WTC11 (cell line): ENCODE measurements at regions not wholly inside any gene's neighbourhood (a gene's known extent, or its start where the extent isn't known, plus 50 kb on each side); places are given as distances from the start of the nearest gene placed in this dataset.

Source experiments
- ATAC-seq: fragments of 200-7000 bp; cut with Tn5 transposase; 2 replicates; pipeline ENCODE4 v1.10.0; 2021; ENCODE audit warnings: mild to moderate bottlenecking, moderate library complexity
- CTCF ChIA-PET: fragments of 300-600 bp; sonication (Branson Sonifier 250); formaldehyde crosslinking; loops from one replicate; lab custom pipeline; 2021; ENCODE audit warnings: antibody characterized with exemption; lab: Charles Lee
- POLR2A ChIA-PET: fragments of 350-600 bp; sonication (Branson Sonifier 250); formaldehyde crosslinking; loops from one replicate; lab custom pipeline; 2021; ENCODE audit warnings: antibody characterized with exemption; lab: Charles Lee
- DNase-seq: peaks from one replicate; pipeline ENCODE4 v3.0.0; 2021; ENCODE audit warnings: low spot score
- H3K27ac Mint-ChIP-seq: 2 replicates; pipeline ENCODE4 v1.8.0; 2021; ENCODE audit warnings: mixed read lengths
- H3K27me3 Mint-ChIP-seq: 2 replicates; pipeline ENCODE4 v1.8.0; 2021; ENCODE audit warnings: low read depth, mild to moderate bottlenecking, moderate library complexity, mixed read lengths
- H3K36me3 Mint-ChIP-seq: 2 replicates; pipeline ENCODE4 v1.8.0; 2021; ENCODE audit warnings: mixed read lengths
- H3K4me1 Mint-ChIP-seq: 2 replicates; pipeline ENCODE4 v1.8.0; 2022; ENCODE audit warnings: mixed read lengths
- H3K4me3 Mint-ChIP-seq: 2 replicates; pipeline ENCODE4 v1.8.0; 2021; ENCODE audit warnings: mild to moderate bottlenecking, moderate library complexity, mixed read lengths
- H3K9me3 Mint-ChIP-seq: 2 replicates; pipeline ENCODE4 v1.8.0; 2021; ENCODE audit warnings: mixed read lengths
- ARID4B ChIP-seq: sonication (generic); formaldehyde crosslinking; IDR thresholded peaks from 2 replicates; pipeline ENCODE4 v1.8.0; 2023; ENCODE audit warnings: missing genetic modification reagents, mild to moderate bottlenecking, borderline replicate concordance
- ATF1 ChIP-seq: sonication (generic); formaldehyde crosslinking; IDR thresholded peaks from 2 replicates; pipeline ENCODE4 v1.8.1; 2023; ENCODE audit warnings: mild to moderate bottlenecking, moderate library complexity, missing genetic modification reagents
- ATF2 ChIP-seq: sonication (generic); formaldehyde crosslinking; IDR thresholded peaks from 2 replicates; pipeline ENCODE4 v1.8.1; 2022; ENCODE audit warnings: low read depth, missing genetic modification reagents, borderline replicate concordance
- CBFB ChIP-seq: sonication (generic); formaldehyde crosslinking; IDR thresholded peaks from 2 replicates; pipeline ENCODE4 v1.8.1; 2022; ENCODE audit warnings: mild to moderate bottlenecking, low read depth, missing genetic modification reagents
- ERG ChIP-seq: fragments of 250-450 bp; sonication (Bioruptor Pico); IDR thresholded peaks from 2 replicates; pipeline ENCODE4 v1.8.0; 2021; ENCODE audit warnings: mild to moderate bottlenecking
- HMGXB4 ChIP-seq: sonication (generic); formaldehyde crosslinking; IDR thresholded peaks from 2 replicates; pipeline ENCODE4 v1.8.1; 2023; ENCODE audit warnings: mild to moderate bottlenecking, moderate library complexity, missing genetic modification reagents
- MAX ChIP-seq: sonication (generic); formaldehyde crosslinking; IDR thresholded peaks from 2 replicates; pipeline ENCODE4 v1.8.0; 2022; ENCODE audit warnings: mild to moderate bottlenecking, missing genetic modification reagents
- NR3C1 ChIP-seq: sonication (generic); formaldehyde crosslinking; conservative IDR thresholded peaks from 2 replicates; pipeline ENCODE4 v1.8.1; 2023; ENCODE audit warnings: low read depth, mild to moderate bottlenecking, missing genetic modification reagents
- RELA ChIP-seq: sonication (generic); formaldehyde crosslinking; IDR thresholded peaks from 2 replicates; pipeline ENCODE4 v1.8.1; 2022; ENCODE audit warnings: missing genetic modification reagents, mild to moderate bottlenecking, borderline replicate concordance
- SP1 ChIP-seq: sonication (generic); formaldehyde crosslinking; conservative IDR thresholded peaks from 2 replicates; pipeline ENCODE4 v1.8.1; 2022; ENCODE audit warnings: missing genetic modification reagents
- TP53 ChIP-seq: sonication (generic); formaldehyde crosslinking; IDR thresholded peaks from 2 replicates; pipeline ENCODE4 v1.8.1; 2023; ENCODE audit warnings: mild to moderate bottlenecking, missing genetic modification reagents
- ZNF232 ChIP-seq: sonication (generic); formaldehyde crosslinking; IDR thresholded peaks from 2 replicates; pipeline ENCODE4 v1.8.0; 2022; ENCODE audit warnings: mild to moderate bottlenecking, missing genetic modification reagents
- ZNF416 ChIP-seq: fragments of 250-450 bp; sonication (Bioruptor Pico); IDR thresholded peaks from 2 replicates; pipeline ENCODE4 v1.9.0; 2021; ENCODE audit warnings: mild to moderate bottlenecking, inconsistent platforms
- ZNF671 ChIP-seq: fragments of 250-450 bp; sonication (Bioruptor Pico); IDR thresholded peaks from 2 replicates; pipeline ENCODE4 v1.8.0; 2021; ENCODE audit warnings: mild to moderate bottlenecking
- TF ChIP-seq, protein P1 (sequence below): sonication (generic); formaldehyde crosslinking; conservative IDR thresholded peaks from 2 replicates; pipeline ENCODE4 v1.8.1; 2023; ENCODE audit warnings: mild to moderate bottlenecking, low read depth, missing genetic modification reagents, moderate library complexity
- TF ChIP-seq, protein P2 (sequence below): sonication (generic); formaldehyde crosslinking; IDR thresholded peaks from 2 replicates; pipeline ENCODE4 v1.8.1; 2023; ENCODE audit warnings: mild to moderate bottlenecking, missing genetic modification reagents
- TF ChIP-seq, protein P3 (sequence below): sonication (generic); formaldehyde crosslinking; IDR thresholded peaks from 2 replicates; pipeline ENCODE4 v1.8.1; 2022; ENCODE audit warnings: mild to moderate bottlenecking, missing genetic modification reagents, moderate library complexity, borderline replicate concordance
- TF ChIP-seq, protein P4 (sequence below): fragments of 250-450 bp; sonication (Bioruptor Pico); conservative IDR thresholded peaks from 2 replicates; pipeline ENCODE4 v1.9.0; 2021; ENCODE audit warnings: mild to moderate bottlenecking

- TF ChIP-seq, protein P1, sequence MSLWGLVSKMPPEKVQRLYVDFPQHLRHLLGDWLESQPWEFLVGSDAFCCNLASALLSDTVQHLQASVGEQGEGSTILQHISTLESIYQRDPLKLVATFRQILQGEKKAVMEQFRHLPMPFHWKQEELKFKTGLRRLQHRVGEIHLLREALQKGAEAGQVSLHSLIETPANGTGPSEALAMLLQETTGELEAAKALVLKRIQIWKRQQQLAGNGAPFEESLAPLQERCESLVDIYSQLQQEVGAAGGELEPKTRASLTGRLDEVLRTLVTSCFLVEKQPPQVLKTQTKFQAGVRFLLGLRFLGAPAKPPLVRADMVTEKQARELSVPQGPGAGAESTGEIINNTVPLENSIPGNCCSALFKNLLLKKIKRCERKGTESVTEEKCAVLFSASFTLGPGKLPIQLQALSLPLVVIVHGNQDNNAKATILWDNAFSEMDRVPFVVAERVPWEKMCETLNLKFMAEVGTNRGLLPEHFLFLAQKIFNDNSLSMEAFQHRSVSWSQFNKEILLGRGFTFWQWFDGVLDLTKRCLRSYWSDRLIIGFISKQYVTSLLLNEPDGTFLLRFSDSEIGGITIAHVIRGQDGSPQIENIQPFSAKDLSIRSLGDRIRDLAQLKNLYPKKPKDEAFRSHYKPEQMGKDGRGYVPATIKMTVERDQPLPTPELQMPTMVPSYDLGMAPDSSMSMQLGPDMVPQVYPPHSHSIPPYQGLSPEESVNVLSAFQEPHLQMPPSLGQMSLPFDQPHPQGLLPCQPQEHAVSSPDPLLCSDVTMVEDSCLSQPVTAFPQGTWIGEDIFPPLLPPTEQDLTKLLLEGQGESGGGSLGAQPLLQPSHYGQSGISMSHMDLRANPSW (CRISPR knock-in tag) = no peak
- TF ChIP-seq NR3C1 (CRISPR knock-in tag) = no peak
Measured at GRCh38 chr18:53971331-53971730, 253.1 kb downstream of the MBD2 start (continued).

GRCh38 chr18:53952700-53953099 is 271.8 kb downstream of the MBD2 start:
- peaks cover under 1% of the 10 kb centered on the region; the same call in 1 of the 2 replicates for H3K9me3 Mint-ChIP-seq

More at GRCh38 chr18:53952700-53953099, 271.8 kb downstream of the MBD2 start:
- Mint-ChIP-seq H3K4me3 (no peak overlapping the region), H3K27ac (no peak overlapping the region), H3K36me3 (no peaks in the 10 kb centered on the region), H3K27me3 (no peaks in the 10 kb centered on the region), H3K4me1 (peaks cover 2% of the 10 kb centered on the region; the same call in 1 of the 2 replicates)
- no peak for DNase-seq
- TF ChIP-seq ZNF232 (no peak), NR3C1 (CRISPR knock-in tag) (no peak), HMGXB4 (no peak), ATF2 (CRISPR knock-in tag) (no peak), TP53 (CRISPR knock-in tag) (no peak), ZNF416 (no peak), ATF1 (CRISPR knock-in tag) (no peak), CBFB (no peak), ERG (CRISPR knock-in tag) (no peak), MAX (no peak), ARID4B (CRISPR knock-in tag) (no peak), SP1 (CRISPR knock-in tag) (no peak), RELA (CRISPR knock-in tag) (no peak), ZNF671 (no peak)
- TF ChIP-seq, protein P2, sequence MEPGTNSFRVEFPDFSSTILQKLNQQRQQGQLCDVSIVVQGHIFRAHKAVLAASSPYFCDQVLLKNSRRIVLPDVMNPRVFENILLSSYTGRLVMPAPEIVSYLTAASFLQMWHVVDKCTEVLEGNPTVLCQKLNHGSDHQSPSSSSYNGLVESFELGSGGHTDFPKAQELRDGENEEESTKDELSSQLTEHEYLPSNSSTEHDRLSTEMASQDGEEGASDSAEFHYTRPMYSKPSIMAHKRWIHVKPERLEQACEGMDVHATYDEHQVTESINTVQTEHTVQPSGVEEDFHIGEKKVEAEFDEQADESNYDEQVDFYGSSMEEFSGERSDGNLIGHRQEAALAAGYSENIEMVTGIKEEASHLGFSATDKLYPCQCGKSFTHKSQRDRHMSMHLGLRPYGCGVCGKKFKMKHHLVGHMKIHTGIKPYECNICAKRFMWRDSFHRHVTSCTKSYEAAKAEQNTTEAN (CRISPR knock-in tag) = no peak
- TF ChIP-seq, protein P3, sequence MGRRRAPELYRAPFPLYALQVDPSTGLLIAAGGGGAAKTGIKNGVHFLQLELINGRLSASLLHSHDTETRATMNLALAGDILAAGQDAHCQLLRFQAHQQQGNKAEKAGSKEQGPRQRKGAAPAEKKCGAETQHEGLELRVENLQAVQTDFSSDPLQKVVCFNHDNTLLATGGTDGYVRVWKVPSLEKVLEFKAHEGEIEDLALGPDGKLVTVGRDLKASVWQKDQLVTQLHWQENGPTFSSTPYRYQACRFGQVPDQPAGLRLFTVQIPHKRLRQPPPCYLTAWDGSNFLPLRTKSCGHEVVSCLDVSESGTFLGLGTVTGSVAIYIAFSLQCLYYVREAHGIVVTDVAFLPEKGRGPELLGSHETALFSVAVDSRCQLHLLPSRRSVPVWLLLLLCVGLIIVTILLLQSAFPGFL (CRISPR knock-in tag) = no peak
- TF ChIP-seq, protein P4, sequence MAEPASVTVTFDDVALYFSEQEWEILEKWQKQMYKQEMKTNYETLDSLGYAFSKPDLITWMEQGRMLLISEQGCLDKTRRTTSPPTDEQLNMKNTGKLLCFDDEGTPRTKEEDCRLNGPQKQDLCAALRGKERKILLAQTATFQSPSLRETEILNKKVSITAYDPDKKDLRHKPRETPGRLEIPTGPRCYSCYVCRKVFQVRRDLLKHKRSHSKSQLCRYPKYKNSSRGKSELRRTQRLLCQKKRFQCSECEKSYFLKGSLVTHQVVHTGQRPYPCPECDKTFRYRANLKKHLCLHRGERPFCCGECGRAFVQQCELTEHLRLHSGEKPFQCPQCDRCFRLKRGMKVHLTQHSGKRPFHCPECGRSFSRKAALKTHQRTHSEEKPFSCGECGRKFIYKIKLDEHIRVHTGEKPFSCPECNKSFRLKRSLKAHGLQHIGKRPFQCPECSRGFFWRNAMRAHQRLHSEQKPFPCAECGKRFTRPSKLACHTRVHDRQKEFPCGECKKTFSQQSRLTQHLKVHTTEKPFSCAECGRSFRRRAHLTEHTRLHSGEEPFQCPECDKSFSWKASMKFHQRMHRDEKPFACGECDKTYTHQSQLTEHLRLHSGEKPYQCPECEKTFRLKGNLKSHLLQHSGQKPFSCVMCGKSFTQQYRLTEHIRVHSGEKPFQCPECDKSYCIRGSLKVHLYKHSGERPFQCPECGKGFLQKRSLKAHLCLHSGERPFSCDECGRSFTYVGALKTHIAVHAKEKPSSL (CRISPR knock-in tag) = no peak
- ATAC-seq = no peak
- CTCF ChIA-PET = no interaction called here
- POLR2A ChIA-PET = no interaction called here
